ENCODE measurements at regions not wholly inside any gene's neighbourhood (a gene's known extent, or its start where the extent isn't known, plus 50 kb on each side); places are given as distances from the start of the nearest gene placed in this dataset.

DNA sequence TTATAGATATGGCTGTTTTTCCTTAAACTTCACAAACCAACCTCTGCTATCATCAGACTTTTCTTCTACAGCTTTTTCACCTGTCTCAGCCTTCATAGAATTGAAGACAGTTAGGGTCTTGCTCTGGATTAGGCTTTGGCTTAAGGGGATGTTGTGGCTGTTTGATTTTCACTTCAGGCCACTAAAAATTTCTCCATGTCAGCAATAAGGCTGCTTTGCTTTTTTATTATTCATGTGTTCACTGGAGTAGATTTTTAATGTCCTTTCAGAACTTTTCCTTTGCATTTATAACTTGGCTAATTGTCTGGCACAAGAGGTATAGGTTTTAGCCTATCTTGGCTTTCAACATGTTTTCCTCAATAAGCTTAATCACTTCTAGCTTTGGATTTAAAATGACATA, 392.6 kb downstream of the RFPL4B start:
- Histone ChIP-seq H3K4me3 (no peak overlapping the region), H3K36me3 (no peaks in the 10 kb centered on the region), H3K27ac (no peak overlapping the region), H3K9me3 (no peaks in the 10 kb centered on the region), H3K4me1 (no peaks in the 10 kb centered on the region), H3K27me3 (ENCODE audit: low read depth) (no peaks in the 10 kb centered on the region)
- no peak for DNase-seq
- intact Hi-C loops (cut with DNase I): no loop called here
- ATAC-seq: no peak
- TF ChIP-seq, protein P1, sequence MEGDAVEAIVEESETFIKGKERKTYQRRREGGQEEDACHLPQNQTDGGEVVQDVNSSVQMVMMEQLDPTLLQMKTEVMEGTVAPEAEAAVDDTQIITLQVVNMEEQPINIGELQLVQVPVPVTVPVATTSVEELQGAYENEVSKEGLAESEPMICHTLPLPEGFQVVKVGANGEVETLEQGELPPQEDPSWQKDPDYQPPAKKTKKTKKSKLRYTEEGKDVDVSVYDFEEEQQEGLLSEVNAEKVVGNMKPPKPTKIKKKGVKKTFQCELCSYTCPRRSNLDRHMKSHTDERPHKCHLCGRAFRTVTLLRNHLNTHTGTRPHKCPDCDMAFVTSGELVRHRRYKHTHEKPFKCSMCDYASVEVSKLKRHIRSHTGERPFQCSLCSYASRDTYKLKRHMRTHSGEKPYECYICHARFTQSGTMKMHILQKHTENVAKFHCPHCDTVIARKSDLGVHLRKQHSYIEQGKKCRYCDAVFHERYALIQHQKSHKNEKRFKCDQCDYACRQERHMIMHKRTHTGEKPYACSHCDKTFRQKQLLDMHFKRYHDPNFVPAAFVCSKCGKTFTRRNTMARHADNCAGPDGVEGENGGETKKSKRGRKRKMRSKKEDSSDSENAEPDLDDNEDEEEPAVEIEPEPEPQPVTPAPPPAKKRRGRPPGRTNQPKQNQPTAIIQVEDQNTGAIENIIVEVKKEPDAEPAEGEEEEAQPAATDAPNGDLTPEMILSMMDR (IDR thresholded peaks at IDR 0.05): no peak

DNA sequence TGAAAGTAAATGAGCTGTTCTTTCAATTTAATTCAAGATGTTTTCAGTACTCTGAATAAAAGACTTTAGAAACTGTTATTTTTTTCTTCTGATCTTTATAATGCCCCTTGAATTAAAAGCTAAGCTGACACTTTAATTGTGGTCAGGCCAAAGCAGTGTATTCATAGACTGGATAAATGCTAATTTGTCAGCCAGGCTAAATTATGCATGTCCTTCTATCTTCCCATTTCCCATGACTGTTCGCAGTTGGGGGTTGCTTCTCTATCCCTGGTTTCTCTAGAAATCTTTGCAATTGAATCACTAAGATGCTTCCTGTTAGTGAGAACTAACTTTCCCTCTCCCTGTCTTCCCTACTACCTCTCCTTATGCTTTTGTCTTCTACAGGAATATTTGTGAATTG, 396.2 kb downstream of the RFPL4B start:
- ATAC-seq: no peak
- Histone ChIP-seq H3K27me3 (ENCODE audit: low read depth) (no peaks in the 10 kb centered on the region), H3K9me3 (no peaks in the 10 kb centered on the region), H3K36me3 (no peaks in the 10 kb centered on the region), H3K4me1 (no peaks in the 10 kb centered on the region), H3K27ac (no peak overlapping the region), H3K4me3 (no peak overlapping the region)
- TF ChIP-seq, protein P1 (IDR thresholded peaks at IDR 0.05): no peak
- intact Hi-C loops (cut with DNase I): no loop called here
- no peak for DNase-seq

DNA sequence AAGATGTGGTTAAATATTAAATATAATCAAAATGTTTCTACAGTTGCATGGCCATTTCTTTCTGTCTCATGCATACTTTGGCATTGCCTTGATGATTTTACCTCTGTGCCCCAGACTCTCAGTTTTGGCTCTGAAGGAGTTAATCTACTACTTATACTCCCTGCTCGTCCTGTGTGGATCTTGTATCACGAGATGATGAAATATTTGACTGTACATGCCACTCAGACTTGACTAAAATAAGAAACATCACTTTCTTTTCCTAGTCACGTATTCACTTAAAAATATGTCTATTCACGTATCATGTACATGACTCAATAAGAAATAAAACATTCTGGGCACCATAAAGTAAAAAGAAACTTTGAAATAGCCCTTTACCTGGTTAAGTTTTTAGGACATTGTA, 397.7 kb downstream of the RFPL4B start:
- TF ChIP-seq, protein P1 (IDR thresholded peaks at IDR 0.05): no peak
- no peak overlapping the region for H3K4me3 ChIP-seq
- intact Hi-C loops (cut with DNase I): no loop called here

DNA sequence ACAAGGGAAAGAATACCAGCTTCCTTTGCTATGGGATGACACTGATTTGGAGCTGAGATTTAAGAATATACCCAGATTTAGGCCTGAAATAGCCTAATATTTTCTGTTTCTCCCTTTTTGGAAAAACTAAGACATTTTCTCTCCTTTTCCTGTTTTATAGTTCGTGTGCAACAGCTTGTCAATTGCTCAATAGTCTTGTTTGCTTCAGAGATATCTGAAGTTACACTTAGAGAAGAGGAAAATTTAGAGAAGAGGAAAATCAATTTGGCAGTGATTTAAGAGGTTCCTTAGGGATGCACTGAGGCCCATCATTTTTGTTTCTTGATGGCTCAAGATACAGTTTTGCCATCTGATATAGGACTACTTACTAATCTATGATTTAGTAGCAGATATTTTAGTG, 398.6 kb downstream of the RFPL4B start:
- no peak overlapping the region for H3K27ac ChIP-seq
- no peaks in the 10 kb centered on the region for H3K27me3 ChIP-seq (ENCODE audit: low read depth)
- no peaks in the 10 kb centered on the region for H3K9me3 ChIP-seq
- TF ChIP-seq, protein P1 (IDR thresholded peaks at IDR 0.05): no peak
- no peak overlapping the region for H3K4me3 ChIP-seq
- intact Hi-C loops (cut with DNase I): no loop called here
- no peaks in the 10 kb centered on the region for H3K4me1 ChIP-seq
- ATAC-seq (no peak), DNase-seq (no peak)
- H3K36me3 ChIP-seq: no peaks in the 10 kb centered on the region

More for the DNA sequence above, 397.7 kb downstream of the RFPL4B start:
- ATAC-seq (no peak), DNase-seq (no peak)
- H3K27ac ChIP-seq: no peak overlapping the region
- H3K9me3 ChIP-seq: no peaks in the 10 kb centered on the region
- no peaks in the 10 kb centered on the region for H3K4me1 ChIP-seq
- no peaks in the 10 kb centered on the region for H3K36me3 ChIP-seq
- no peaks in the 10 kb centered on the region for H3K27me3 ChIP-seq (ENCODE audit: low read depth)

DNA sequence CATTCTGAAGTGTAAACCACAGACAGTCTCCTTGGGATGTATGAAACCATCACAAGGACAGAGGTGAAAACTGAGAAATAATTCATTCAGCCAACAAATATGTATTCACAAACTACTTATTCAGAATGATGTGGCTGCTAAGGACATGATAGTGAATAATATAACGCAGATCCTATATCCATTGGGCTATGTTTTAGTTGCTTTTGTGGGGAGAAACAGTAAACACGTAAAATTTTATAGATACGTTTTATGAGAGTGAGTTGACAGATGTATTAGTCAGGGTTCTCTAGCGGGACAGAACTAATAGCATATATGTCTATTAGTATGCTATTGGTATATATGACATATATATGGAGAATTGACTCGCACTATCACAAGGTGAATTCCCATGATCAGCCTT, 402.5 kb downstream of the RFPL4B start:
- Histone ChIP-seq H3K4me1 (no peaks in the 10 kb centered on the region), H3K9me3 (no peaks in the 10 kb centered on the region), H3K36me3 (no peaks in the 10 kb centered on the region), H3K27ac (no peak overlapping the region), H3K27me3 (ENCODE audit: low read depth) (no peaks in the 10 kb centered on the region), H3K4me3 (no peak overlapping the region)
- ATAC-seq (no peak), DNase-seq (no peak)
- TF ChIP-seq, protein P1 (IDR thresholded peaks at IDR 0.05): no peak
- intact Hi-C loops (cut with DNase I): no loop called here

DNA sequence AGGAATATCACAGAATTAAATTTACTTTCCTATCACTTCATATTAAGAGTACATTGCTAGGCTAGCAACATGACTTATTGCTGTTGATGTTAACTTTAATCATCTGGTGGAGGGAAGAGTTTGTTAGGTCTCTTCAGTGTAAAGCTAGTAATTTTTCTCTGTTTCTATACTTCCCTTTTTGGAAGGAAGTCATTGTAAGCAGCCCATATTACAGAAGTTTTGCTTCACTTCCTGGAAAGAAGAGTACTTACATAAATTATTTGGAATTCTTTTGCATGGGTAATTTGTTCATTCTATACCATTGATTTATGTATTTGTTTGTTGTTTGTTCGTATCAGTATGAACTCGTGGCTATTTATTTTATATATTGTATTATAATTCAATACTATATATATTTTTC, 405.2 kb downstream of the RFPL4B start:
- no peaks in the 10 kb centered on the region for H3K4me1 ChIP-seq
- H3K36me3 ChIP-seq: no peaks in the 10 kb centered on the region
- TF ChIP-seq, protein P1 (IDR thresholded peaks at IDR 0.05): no peak
- H3K9me3 ChIP-seq: no peaks in the 10 kb centered on the region
- H3K4me3 ChIP-seq: no peak overlapping the region
- intact Hi-C loops (cut with DNase I): no loop called here
- ATAC-seq (no peak), DNase-seq (no peak)
- no peak overlapping the region for H3K27ac ChIP-seq
- no peaks in the 10 kb centered on the region for H3K27me3 ChIP-seq (ENCODE audit: low read depth)
